GM21717 (cell line): ENCODE measurements at regions not wholly inside any gene's neighbourhood (a gene's known extent, or its start where the extent isn't known, plus 50 kb on each side); places are given as distances from the start of the nearest gene placed in this dataset.
"Not testable (repeated sequence)": the region's sequence is repeated elsewhere in the genome, so short reads cannot be mapped to it uniquely, and the experiment has no call there.

Source experiments
- ATAC-seq: cut with Tn5 transposase; IDR thresholded peaks from one replicate; pipeline ENCODE4 v1.9.1; 2021; ENCODE audit warnings: mild to moderate bottlenecking, moderate library complexity; ENCODE audit not compliant: unreplicated experiment

- ATAC-seq: not testable (repeated sequence)
Measured at GRCh38 chr2:90288396-90288795, 1596.9 kb downstream of the RPIA start.

- ATAC-seq: not testable (repeated sequence)
Measured at GRCh38 chr2:90289291-90289980, 1598.0 kb downstream of the RPIA start.

- not testable (repeated sequence) for ATAC-seq
Measured at GRCh38 chr2:90290701-90291100, 1599.2 kb downstream of the RPIA start.

GRCh38 chr2:90291168-90291883 is 1599.9 kb downstream of the RPIA start:
- ATAC-seq: not testable (repeated sequence)

GRCh38 chr2:90291934-90292333 is 1600.5 kb downstream of the RPIA start:
- not testable (repeated sequence) for ATAC-seq

- ATAC-seq: not testable (repeated sequence)
Measured at GRCh38 chr2:90292451-90292850, 1601.0 kb downstream of the RPIA start.

- not testable (repeated sequence) for ATAC-seq
Measured at GRCh38 chr2:90293224-90293623, 1601.8 kb downstream of the RPIA start.

GRCh38 chr2:90293806-90294205 is 1602.3 kb downstream of the RPIA start:
- ATAC-seq: not testable (repeated sequence)

GRCh38 chr2:90295036-90295750 is 1603.7 kb downstream of the RPIA start:
- not testable (repeated sequence) for ATAC-seq

- not testable (repeated sequence) for ATAC-seq
Measured at GRCh38 chr2:90296484-90296777, 1605.0 kb downstream of the RPIA start.

- ATAC-seq: not testable (repeated sequence)
Measured at GRCh38 chr2:90297701-90298100, 1606.2 kb downstream of the RPIA start.

- not testable (repeated sequence) for ATAC-seq
Measured at GRCh38 chr2:90298126-90298755, 1606.8 kb downstream of the RPIA start.

- not testable (repeated sequence) for ATAC-seq
Measured at GRCh38 chr2:90298983-90299382, 1607.5 kb downstream of the RPIA start.

- not testable (repeated sequence) for ATAC-seq
Measured at GRCh38 chr2:90322982-90323381, 1631.5 kb downstream of the RPIA start.

- not testable (repeated sequence) for ATAC-seq
Measured at GRCh38 chr2:90323612-90324558, 1632.4 kb downstream of the RPIA start.

GRCh38 chr2:90324672-90325071 is 1633.2 kb downstream of the RPIA start:
- not testable (repeated sequence) for ATAC-seq

- not testable (repeated sequence) for ATAC-seq
Measured at GRCh38 chr2:90325796-90326353, 1634.4 kb downstream of the RPIA start.

GRCh38 chr2:90355546-90355945 is 1664.1 kb downstream of the RPIA start:
- not testable (repeated sequence) for ATAC-seq

- ATAC-seq: not testable (repeated sequence)
Measured at GRCh38 chr2:90359344-90359743, 1667.9 kb downstream of the RPIA start.
